HuH-7 (cell line): ENCODE measurements at regions not wholly inside any gene's neighbourhood (a gene's known extent, or its start where the extent isn't known, plus 50 kb on each side); places are given as distances from the start of the nearest gene placed in this dataset.
A peak's percentile ranks its signal among the peaks of the same experiment; 100 is the strongest.
"Not testable (repeated sequence)": the region's sequence is repeated elsewhere in the genome, so short reads cannot be mapped to it uniquely, and the experiment has no call there.

Experiments used
- DNase-seq: peaks from one replicate; pipeline ENCODE4 v3.0.0; 2011; ENCODE audit warnings: low spot score

DNA sequence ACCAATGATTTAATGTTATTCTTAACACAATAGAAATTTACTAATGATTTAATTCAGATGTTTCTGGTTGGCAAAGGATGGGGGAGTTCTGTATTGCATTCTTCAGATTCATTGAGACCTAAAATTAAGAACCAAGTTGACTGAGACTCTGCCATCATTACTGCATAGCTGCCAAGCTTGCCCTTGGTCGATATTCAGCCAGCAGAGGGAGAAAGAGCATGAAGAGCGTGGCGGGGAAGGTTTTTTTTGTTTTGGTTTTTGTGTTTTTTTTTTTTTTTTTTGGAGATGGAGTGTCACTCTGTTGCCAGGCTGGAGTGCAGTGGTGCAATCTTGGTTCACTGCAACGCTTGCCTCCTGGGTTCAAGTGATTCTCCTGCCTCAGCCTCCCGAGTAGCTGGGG, 659.4 kb upstream of the EEF2KMT start:
- no peak for DNase-seq

DNA sequence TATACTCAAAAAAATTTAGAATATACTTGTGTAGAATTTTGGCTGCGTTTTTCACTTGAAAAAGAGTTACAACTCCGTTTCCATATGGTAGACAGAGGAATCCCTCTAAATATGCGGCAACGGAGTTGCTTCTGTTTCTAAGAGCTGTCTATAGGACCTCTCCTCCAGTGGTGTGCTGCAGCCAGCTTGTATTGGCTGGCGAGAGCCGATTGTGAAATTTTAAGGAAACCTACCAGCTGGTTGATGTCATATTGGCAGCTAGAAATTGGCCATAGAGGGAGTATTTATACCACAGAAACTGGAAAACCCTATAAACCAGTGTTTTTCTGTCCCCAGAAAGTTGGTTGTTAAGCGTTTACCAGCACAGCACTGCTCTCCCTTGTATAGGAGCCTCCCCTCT, 655.8 kb upstream of the EEF2KMT start:
- no peak for DNase-seq

DNA sequence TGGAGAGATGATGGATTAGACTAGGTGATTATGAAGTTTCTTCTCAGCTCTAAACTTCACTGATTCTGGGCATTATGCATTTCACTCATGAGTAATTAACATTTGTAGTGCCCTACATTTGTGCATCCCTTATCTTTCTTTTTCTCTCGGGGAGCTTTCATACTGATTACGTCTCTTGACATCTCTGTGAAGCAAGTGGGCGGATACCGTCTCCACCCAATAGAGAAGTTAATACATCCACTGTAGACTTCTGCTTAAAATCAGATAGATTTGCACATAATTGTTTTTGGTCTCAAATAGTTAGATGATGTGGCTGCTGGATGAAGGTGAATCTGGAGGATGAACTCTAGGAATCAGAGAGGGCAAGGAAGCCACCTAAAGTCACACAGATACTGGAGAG, 653.6 kb upstream of the EEF2KMT start:
- no peak for DNase-seq

DNA sequence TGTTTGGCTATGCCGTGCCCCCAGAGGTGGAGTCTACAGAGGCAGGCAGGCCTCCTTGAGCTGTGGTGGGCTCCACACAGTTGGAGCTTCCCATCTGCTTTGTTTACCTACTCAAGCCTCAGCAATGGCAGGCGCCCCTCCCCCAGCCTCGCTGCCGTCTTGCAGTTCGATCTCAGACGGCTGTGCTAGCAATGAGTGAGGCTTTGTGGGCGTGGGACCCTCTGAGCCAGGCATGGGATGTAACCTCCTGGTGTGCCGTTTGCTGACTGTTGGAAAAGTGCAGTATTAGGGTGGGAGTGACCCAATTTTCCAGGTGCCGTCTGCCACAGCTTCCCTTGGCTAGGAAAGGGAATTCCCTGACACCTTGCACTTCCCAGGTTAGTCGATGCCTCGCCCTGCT, 652.8 kb upstream of the EEF2KMT start:
- DNase-seq = not testable (repeated sequence)

DNA sequence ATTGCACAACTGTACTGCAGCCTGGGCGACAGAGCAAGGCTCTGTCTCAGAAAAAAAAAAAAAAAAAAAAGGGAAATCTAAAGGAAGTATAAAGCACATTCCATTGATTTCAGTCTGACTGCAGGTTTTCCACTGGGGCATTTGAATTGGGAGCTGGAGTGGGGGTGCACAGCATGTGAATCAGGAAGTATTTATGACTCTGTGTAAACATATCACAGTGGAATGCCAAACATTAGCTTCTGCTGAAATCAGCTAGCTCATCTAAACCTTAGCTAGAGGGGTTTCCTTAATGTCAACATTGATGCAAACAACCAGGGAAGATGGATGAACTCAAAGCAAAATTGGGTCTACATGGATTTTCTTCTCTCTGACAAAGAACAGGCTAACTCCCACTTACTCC, 641.0 kb upstream of the EEF2KMT start:
- no peak for DNase-seq

DNA sequence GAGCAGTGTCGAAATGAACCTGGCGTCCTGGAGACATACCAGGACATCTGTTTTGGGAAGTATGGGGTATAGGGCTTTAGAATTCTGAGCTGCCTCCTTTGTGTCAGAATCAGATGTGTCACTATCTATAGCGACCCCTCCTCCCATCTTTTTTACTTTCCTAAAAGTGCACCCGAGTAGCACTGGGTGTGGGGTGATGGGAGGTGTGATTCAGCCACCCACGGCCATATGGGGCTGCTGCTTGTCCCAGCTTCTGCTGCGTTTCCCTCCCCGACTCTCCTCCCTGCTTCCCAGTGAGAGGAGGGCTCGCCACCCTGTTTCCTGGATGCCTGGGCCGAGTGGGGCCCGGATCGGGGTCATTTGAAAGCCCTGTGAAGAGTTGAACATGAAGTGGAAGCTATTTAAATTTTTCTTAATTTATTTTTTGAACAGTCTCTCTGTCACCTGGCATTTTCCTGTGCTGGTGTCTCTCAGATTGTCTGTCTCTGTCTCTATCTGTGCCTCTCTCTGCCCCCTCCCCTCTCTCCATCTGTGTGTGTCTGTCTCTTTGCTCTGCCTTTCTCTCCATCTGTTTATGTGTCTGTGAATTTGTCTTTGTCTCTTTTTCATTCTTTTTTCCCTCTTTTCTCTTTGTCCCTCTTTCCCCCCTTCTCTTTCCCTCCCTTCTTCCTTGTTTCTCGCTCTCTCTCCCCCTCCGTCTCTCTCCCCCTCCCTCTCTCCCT, 638.8 kb upstream of the EEF2KMT start:
- no peak for DNase-seq

DNA sequence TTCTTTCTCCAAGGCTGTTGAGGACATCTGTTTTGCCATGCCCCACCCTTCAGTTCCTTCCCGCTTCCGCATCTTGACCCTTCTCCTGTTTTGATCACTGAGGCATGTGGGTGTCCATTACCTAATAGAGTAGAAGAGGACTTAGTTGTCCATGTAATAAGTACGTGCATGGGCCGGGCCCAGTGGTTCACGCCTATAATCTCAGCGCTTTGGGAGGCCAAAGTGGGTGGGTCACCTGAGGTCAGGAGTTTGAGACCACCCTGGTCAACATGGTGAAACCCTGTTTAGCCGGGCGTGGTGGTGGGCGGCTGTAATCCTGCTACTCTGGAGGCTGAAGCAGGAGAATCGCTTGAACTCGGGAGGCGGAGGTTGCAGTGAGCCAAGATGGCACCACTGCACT, 637.8 kb upstream of the EEF2KMT start:
- no peak for DNase-seq

DNA sequence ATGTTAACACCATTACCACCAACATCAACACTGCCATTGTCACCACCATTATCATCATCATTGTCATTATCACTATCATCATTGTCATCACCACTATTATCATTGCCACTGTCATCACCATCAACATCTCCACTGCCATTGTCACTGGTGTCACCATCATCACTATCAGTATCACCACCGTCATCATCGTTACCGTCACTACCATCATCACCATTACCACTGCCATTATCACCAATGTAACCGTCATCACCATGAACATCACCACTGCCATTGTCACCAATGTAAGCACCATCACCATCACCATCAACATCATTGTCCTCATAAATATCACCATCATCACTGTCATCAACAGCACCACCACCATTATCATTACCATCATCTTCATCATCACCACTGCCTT, 633.2 kb upstream of the EEF2KMT start:
- no peak for DNase-seq

DNA sequence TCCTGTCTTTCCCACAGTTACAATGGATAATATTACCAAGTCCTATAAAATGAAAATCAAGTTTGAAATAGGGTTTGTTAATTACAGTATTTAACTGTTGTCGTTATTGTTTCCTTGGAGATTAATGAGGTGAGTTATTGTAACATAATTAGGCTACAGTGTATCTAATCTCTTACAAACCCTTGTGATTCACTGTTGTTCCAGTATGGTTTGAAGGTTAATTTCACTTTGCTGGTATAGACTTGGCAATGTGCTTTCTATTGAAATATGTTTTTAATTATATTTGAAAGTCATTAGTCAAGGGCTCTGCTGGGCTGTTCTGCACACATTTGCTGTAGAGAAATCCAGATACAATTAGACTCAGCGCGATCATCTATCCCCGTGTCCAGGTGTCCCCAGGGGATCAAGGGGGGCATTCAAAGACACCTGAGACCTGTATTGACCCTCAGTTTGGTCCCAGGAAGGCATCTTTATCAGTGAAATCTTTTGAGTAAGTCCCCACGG, 624.6 kb upstream of the EEF2KMT start:
- DNase-seq = no peak

DNA sequence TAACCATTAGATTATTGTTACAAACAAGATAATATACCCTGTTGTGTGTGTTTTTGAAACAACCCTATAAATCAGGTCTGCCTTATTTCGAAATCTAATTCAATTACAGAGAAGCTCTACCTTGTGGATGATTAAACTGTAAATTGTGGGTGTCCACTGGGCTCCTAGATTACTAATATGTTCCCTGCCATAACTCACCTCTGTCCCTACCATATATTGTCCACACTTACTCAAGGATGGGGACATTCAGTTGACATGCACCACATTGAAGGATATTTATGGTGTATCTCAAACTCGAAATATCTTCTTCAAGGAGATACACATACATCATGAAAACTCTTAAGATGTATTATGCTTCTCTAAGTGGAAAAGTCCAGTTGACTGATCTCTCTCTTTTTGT, 617.6 kb upstream of the EEF2KMT start:
- no peak for DNase-seq

DNA sequence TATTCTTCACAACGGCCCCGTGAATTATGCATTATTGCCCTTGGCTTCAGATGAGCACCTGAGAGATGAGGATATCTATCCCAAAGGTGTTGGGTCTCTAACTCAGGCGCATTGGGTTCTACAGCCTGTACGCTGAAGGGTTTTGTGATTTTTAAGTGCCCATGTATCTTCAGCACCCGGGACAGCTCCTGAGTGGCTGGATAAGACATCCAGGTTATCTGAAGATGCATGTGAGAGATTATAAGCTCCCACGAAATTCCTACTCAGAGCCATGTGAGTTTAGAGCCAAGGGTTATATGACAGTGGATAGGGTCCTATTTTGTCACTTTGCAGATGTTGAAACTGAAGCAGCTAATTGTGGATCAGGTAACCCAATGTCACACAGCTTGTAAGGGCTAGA, 612.3 kb upstream of the EEF2KMT start:
- DNase-seq = peak; percentile 2

DNA sequence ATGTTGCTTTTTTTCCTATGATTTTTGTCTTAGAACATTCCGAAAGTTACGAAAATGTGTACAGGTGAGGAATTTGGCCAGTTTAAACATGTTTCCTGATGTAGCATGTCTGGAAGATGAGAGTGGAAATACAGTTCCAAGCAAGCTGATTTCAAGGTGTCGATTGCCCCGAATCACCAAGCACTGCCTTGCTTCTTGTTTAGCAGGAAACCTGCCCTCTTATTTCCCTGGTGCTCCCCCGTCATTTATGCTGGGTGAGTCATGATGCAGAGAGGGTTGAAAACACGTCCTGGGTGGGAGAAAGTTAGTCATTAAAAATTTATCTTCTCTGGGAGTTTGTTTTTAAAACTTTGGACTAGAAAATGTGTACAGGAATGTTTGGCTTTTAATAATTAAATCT, 608.6 kb upstream of the EEF2KMT start:
- DNase-seq = no peak

DNA sequence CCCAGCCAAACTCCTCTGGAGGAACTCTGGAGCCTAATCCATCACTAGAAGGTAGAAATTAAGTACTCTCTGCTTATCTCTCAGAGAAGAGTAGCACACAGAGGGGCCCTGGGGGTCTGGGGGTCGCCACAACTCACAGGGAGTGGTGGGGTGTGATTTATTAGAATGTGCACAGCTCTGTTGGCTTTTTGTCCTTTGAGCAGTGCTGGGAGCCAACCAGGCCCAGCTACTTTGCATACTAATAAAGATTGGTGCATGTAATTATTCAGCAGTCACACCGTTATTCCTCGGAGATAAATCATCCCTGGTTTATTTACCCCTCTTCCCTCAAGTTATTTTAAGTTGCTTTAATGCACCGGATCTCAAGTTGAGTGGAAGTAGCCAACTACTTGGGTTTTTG, 606.7 kb upstream of the EEF2KMT start:
- no peak for DNase-seq

DNA sequence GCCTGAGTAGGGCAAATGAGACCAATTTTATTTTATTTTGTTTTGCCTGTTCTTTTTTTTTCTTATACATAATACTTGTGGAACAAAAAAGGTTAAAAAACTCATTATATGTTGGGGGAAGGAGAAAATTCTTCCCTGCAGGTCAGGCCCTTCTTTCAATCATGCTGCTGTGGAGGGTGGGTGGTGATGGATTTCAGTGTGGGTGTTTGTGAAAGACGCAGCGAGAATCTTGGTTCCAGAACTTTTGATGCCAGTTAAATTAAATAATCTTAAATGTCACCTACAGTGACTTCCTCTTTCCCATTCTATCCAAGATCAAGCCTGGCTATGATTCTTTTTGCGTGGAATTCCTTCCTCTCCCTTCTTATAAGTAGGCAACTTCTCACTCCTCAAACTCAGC, 595.8 kb upstream of the EEF2KMT start:
- no peak for DNase-seq

DNA sequence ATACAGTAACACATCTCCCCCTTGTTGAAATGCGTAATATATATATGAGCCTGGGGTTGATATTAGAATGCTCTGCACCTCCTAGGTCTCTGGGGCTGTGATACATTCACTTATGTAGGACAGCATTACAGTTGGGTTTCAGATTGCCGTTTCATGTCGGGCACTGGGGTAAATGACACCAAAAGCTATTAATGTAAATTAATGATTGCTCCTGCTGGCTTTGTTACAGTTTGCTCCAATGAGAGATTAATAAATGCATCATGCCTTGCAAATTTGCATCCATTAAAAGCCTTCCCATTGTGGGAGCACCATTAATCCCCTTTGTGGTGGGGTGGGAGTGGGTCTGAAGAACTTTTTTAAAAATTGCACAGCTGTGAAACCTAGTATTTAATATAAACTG, 584.4 kb upstream of the EEF2KMT start:
- DNase-seq = no peak

DNA sequence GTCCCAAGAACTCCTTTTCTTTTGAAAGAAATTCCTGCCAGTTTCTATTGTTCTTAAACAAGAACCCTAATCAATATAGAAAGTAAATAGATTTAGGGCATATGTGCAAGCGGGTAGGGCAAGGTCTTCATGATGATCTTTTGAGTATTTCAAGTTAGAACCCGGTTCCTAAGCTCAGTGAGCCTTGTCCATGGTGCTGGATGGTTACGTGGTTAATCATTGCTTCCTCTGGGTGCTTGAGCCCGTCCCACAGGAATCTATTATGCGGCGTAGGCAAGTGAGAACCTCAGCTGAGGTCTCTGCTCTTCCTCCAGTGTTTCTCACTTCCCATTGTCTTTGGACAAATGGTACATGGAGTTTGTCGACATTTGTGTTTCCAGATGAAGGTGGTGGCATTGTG, 580.8 kb upstream of the EEF2KMT start:
- peak; percentile 16 for DNase-seq

DNA sequence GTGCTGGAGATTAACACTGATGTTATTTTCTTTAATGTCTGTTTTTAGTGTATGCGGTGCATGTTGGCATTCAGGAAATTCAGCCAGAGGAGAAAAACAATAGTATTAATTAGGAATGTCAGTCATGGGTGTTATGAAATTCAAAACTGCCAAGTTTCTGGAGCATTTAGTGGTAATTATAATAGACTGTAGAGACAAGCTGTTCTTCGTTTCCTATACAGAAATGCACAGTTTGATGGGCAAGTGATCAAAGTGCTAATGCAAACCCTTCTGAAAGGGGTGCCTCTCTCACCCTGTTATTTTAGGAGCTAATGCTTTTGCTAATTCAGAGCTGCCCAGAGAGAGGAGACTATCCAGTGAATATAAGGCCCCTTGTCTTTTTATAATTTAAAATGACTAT, 573.8 kb upstream of the EEF2KMT start:
- DNase-seq = no peak

DNA sequence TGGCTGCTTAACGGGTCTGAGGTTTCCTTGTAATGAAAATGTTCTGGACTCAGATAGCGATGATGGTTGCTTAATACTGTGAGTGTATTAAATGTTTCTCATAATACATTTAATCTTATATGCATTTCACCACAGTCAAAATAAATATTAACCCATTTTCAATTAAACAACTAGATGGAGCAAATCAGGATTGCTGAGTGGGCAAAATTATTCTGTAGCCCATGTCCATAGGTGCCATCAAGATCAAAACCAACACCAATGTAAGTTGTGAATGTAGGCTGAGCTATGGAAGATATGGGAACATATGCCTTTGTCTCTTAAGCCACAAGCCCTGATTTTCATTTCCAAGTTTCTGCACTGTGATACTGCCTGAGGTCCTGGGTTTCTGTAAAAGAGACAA, 572.6 kb upstream of the EEF2KMT start:
- no peak for DNase-seq

DNA sequence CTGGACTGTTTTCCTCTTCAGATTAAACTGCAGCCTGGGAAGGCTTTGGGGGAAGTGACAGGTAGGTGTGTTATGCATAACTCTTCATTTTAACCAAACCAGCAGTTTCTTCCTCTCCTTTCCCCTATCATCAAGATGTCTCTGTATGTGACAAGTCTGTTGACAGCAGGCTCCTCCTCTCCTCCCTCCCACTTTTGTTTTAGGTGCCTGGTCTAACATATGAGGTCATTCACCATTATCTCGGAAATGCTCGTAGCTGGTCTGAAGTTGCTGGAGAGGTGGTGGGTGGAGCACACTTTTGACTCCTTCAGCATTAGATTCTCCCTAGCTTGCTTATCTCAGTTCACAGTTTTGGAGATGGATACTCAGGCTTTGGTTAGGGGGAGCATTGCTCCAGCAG, 571.0 kb upstream of the EEF2KMT start:
- no peak for DNase-seq

DNA sequence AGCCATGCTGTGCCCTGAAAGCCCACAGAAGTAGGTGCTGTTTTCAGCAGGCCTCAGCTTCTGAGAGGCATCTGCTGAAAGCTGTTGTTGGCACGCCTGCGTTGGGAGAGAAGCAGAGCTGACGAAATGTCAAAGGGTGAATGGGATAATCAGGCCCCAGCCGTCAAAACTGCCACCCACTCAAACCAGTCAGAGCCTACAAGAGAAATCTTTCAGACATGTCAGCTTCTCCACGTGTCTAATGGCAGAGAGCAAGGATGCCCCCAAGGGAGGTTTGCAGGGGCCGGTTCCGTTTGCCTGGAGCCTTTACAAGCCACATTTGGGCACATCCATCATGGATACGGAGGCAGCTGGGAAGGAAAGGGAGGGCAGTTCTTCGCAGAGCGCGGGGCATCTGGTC, 568.2 kb upstream of the EEF2KMT start:
- no peak for DNase-seq

DNA sequence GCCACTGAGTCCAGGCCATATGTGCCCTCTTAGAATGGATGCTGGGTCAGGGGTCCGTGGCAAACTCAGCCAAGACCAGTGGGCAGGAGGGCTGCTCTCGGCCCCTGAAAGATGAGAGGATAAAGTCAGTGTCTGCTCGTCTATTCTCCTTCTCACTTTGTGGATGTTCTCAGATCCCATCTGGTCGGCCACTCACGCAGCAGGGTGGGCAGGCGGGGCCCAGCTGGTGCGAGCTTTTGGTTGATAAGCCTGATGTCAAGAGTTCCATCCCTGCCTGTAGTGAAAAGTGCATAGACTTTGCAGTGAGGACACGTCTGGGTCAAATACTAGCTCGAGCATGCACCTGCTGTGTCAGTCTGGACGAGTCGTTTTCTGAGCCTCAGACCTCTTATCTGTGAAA, 556.2 kb upstream of the EEF2KMT start:
- DNase-seq = no peak

DNA sequence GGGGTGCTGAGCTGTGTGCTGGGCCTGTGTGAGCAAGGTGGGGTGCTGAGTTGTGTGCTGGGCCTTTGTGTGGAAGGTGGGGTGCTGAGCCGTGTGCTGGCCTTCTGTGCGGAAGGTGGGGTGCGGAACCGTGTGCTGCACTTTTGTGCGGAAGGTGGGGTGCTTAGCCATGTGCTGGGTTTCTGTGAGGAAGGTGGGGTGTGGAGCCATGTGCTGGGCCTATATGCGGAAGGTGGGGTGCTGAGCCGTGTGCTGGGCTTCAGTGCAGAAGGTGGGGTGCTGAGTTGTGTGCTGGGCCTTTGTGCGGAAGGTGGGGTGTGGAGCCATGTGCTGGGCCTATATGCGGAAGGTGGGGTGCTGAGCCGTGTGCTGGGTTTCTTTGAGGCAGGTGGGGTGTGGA, 555.4 kb upstream of the EEF2KMT start:
- no peak for DNase-seq

DNA sequence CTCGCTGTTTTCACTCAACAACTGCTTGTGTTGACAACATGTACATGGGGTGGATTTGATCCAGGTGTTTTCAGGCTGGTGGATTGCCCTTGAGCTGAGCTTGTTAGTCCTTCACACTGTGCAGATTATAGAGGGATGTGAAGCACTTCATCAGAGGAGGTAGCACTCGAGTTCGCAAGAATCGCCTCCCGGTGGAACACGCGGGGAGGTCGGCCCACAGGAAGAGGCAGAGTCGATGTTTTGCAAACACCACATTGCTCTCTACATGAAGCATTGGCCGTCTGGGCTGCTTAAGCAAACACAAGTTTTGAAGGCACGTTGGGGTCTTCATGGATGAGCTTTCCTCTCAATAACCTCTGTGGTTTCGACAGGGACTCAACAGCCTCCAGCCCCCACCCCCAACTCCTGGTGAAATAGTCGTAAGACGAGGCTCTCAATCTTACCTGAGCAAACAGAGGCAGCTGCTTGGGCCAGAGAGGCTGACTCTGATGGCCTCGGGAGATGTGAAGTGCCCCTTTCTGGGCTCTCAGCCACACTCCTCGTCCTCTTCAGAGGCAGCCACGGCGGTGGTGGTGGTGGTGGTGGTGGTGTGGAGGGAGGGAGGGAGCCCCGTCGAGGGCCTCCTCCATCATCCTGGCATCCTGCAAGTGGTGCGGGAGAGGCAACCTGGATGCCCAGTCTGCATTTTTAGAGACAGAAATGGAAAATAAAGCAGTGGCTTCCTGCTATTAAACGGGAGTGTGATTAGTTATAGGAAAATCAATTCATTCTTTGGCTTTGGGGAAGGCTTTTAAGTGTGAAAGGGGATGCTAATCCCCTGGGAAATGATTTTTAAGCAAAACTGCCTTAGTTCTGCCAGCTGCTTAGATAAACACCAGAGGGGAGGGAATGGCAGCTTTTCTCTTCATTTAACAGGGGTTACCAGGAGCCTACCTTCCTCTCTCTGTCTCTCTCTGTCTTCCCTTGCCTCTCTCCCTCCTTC, 552.5 kb upstream of the EEF2KMT start:
- no peak for DNase-seq
